PC-9 (cell line): ENCODE measurements at regions not wholly inside any gene's neighbourhood (a gene's known extent, or its start where the extent isn't known, plus 50 kb on each side); places are given as distances from the start of the nearest gene placed in this dataset.

Experiments used
- BruUV-seq: library from RNA; stranded (reverse); fragments of 400-500 nt; replicated peaks from 2 replicates; lab custom pipeline; 2021; lab: Mats Ljungman, UMichigan
- CTCF ChIA-PET: fragments of 300-600 bp; sonication (Branson Sonifier 250); formaldehyde crosslinking; loops from one replicate; lab custom pipeline; 2022; ENCODE audit warnings: antibody characterized with exemption; lab: Charles Lee
- POLR2A ChIA-PET: fragments of 300-600 bp; sonication (Branson Sonifier 250); formaldehyde crosslinking; loops from one replicate; lab custom pipeline; 2022; ENCODE audit warnings: antibody characterized with exemption; ENCODE audit not compliant: unreplicated experiment; lab: Charles Lee
- DNase-seq, 2 experiments: peaks; one replicate each; pipeline versions ENCODE4 v3.0.0 to v3.0.0-alpha.2; 2015 to 2022; ENCODE audit warnings: mixed read lengths in 1 of 2
- H2AFZ ChIP-seq: fragments of 200-600 bp; sonication (generic); 2 replicates; pipeline ENCODE4 v1.8.1; 2017; ENCODE audit warnings: antibody characterized with exemption
- H3F3A ChIP-seq: fragments of 200-600 bp; sonication (generic); 2 replicates; pipeline ENCODE4 v1.8.1; 2017; ENCODE audit warnings: antibody characterized with exemption, mild to moderate bottlenecking, low read depth; ENCODE audit not compliant: insufficient read depth
- H3K27ac ChIP-seq: fragments of 200-600 bp; sonication (generic); 2 replicates; pipeline ENCODE4 v1.6.1; 2016; ENCODE audit warnings: mixed run types
- H3K27me3 ChIP-seq: fragments of 200-600 bp; sonication (generic); 2 replicates; pipeline ENCODE4 v1.6.1; 2016; ENCODE audit warnings: low read depth, mixed run types; ENCODE audit not compliant: insufficient read depth
- H3K36me3 ChIP-seq: fragments of 200-600 bp; sonication (generic); 2 replicates; pipeline ENCODE4 v1.6.1; 2016; ENCODE audit warnings: low read depth, mixed run types
- H3K4me1 ChIP-seq: fragments of 200-600 bp; sonication (generic); replicated peaks from 2 replicates; pipeline ENCODE4 v1.6.1; 2016; ENCODE audit warnings: mixed run types; ENCODE audit not compliant: insufficient read depth
- H3K4me2 ChIP-seq: fragments of 200-600 bp; sonication (generic); 2 replicates; pipeline ENCODE4 v1.6.1; 2017; ENCODE audit warnings: mixed run types
- H3K4me3 ChIP-seq: fragments of 200-600 bp; sonication (generic); 2 replicates; pipeline ENCODE4 v1.6.1; 2016; ENCODE audit warnings: mixed run types
- H3K79me2 ChIP-seq: fragments of 200-600 bp; sonication (generic); 2 replicates; pipeline ENCODE4 v1.6.1; 2017; ENCODE audit warnings: low read depth, mixed run types
- H3K9me2 ChIP-seq: fragments of 200-600 bp; sonication (generic); 2 replicates; pipeline ENCODE4 v1.8.1; 2017; ENCODE audit warnings: mild to moderate bottlenecking; ENCODE audit not compliant: insufficient read depth
- H3K9me3 ChIP-seq: fragments of 200-600 bp; sonication (generic); 2 replicates; pipeline ENCODE4 v1.8.1; 2016; ENCODE audit warnings: low read depth; ENCODE audit not compliant: insufficient read depth
- H4K20me1 ChIP-seq: fragments of 200-600 bp; sonication (generic); 2 replicates; pipeline ENCODE4 v1.8.1; 2017; ENCODE audit not compliant: insufficient read depth
- CTCF ChIP-seq: fragments of 200-600 bp; sonication (generic); conservative IDR thresholded peaks from 2 replicates; pipeline ENCODE4 v1.6.1; 2017; ENCODE audit warnings: mixed run types, antibody characterized with exemption, mild to moderate bottlenecking, moderate library complexity
- EZH2 ChIP-seq: fragments of 200-600 bp; sonication (generic); IDR thresholded peaks from 2 replicates; pipeline ENCODE4 v1.8.0; 2017; ENCODE audit warnings: antibody characterized with exemption, low read depth
- intact Hi-C: fragments of 100-400 bp; cut with micrococcal nuclease; formaldehyde crosslinking; loops from one replicate; pipeline ENCODE4 v1.10.0; 2022; ENCODE audit not compliant: unreplicated experiment

DNA sequence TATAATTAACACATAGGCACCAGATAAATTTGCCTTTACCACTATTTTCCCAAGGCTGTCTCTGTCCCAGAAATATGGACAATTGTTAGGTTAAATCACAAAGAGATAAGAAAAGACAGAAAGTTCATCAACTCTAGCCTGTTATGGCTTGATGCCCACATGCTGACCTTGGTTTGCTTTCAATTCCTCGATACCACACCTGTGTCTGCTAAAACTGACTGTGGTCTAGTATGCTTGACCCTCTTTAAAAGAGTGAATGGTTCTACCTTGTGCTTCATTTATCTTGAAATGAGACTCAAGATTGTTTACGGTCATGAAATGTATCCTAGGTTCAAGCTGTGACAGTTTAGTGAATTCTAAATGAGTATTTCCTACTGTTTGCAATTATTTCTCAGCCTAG is 909.0 kb upstream of the LRRTM1 start:
- Histone ChIP-seq H3F3A (no peaks in the 10 kb centered on the region), H3K4me2 (no peak overlapping the region), H2AFZ (no peak overlapping the region), H4K20me1 (no peaks in the 10 kb centered on the region), H3K4me3 (no peak overlapping the region), H3K36me3 (no peaks in the 10 kb centered on the region), H3K9me3 (no peaks in the 10 kb centered on the region), H3K79me2 (no peaks in the 10 kb centered on the region), H3K4me1 (no peaks in the 10 kb centered on the region), H3K9me2 (no peaks in the 10 kb centered on the region), H3K27me3 (no peaks in the 10 kb centered on the region), H3K27ac (no peak overlapping the region)
- intact Hi-C loops: no loop called here
- CTCF ChIA-PET: no interaction called here
- TF ChIP-seq CTCF (no peak), EZH2 (no peak)
- no peak for DNase-seq
- no TSS peak for BruUV-seq
- POLR2A ChIA-PET: no interaction called here

GRCh38 chr2:81206216-81206615 is 901.7 kb upstream of the LRRTM1 start:
- Histone ChIP-seq H3K9me2 (no peaks in the 10 kb centered on the region), H3K4me3 (no peak overlapping the region), H3K4me2 (no peak overlapping the region), H4K20me1 (no peaks in the 10 kb centered on the region), H3F3A (no peaks in the 10 kb centered on the region), H3K36me3 (no peaks in the 10 kb centered on the region), H2AFZ (no peak overlapping the region), H3K9me3 (no peaks in the 10 kb centered on the region), H3K79me2 (no peaks in the 10 kb centered on the region), H3K27me3 (no peaks in the 10 kb centered on the region), H3K4me1 (no peaks in the 10 kb centered on the region), H3K27ac (no peak overlapping the region)
- ChIA-PET POLR2A (no interaction called here), CTCF (no interaction called here)
- intact Hi-C loops: no loop called here
- BruUV-seq: no TSS peak
- TF ChIP-seq CTCF: no peak
- TF ChIP-seq EZH2: no peak
- DNase-seq: no peak

GRCh38 chr2:81196933-81197628 is 892.5 kb upstream of the LRRTM1 start:
- CTCF ChIA-PET: no interaction called here
- Histone ChIP-seq H3K27ac (no peak overlapping the region), H3K4me2 (no peak overlapping the region), H3K9me2 (no peaks in the 10 kb centered on the region), H2AFZ (no peak overlapping the region), H3K36me3 (no peaks in the 10 kb centered on the region), H3K9me3 (no peaks in the 10 kb centered on the region), H3K4me1 (no peaks in the 10 kb centered on the region), H3K79me2 (no peaks in the 10 kb centered on the region), H3K27me3 (peaks cover 10% of the 10 kb centered on the region; the same call in 1 of the 2 replicates), H3K4me3 (no peak overlapping the region), H4K20me1 (no peaks in the 10 kb centered on the region), H3F3A (no peaks in the 10 kb centered on the region)
- POLR2A ChIA-PET: no interaction called here
- no peak for TF ChIP-seq CTCF
- no peak for TF ChIP-seq EZH2
- no peak for DNase-seq
- intact Hi-C loops: no loop called here
- no TSS peak for BruUV-seq
